BE2C (cell line): ENCODE measurements at regions not wholly inside any gene's neighbourhood (a gene's known extent, or its start where the extent isn't known, plus 50 kb on each side); places are given as distances from the start of the nearest gene placed in this dataset.
"Not testable (repeated sequence)": the region's sequence is repeated elsewhere in the genome, so short reads cannot be mapped to it uniquely, and the experiment has no call there.

Source experiments
- DNase-seq: peaks from one replicate; pipeline ENCODE4 v3.0.0-alpha.2; 2020
- H3K27me3 ChIP-seq: fragments of 250-450 bp; sonication (Bioruptor Pico); 2 replicates; pipeline ENCODE4 v1.5.1; 2020; ENCODE audit warnings: mild to moderate bottlenecking
- H3K36me3 ChIP-seq: fragments of 250-450 bp; sonication (Bioruptor Pico); 2 replicates; pipeline ENCODE4 v1.5.1; 2020; ENCODE audit warnings: mild to moderate bottlenecking
- H3K4me1 ChIP-seq: fragments of 250-450 bp; sonication (Bioruptor Pico); 2 replicates; pipeline ENCODE4 v1.5.1; 2020
- H3K4me3 ChIP-seq: 2 replicates; pipeline ENCODE4 v1.5.1; 2011; ENCODE audit warnings: low read depth, low read length
- H3K9me3 ChIP-seq: fragments of 250-450 bp; sonication (Bioruptor Pico); 2 replicates; pipeline ENCODE4 v1.5.1; 2020
- CTCF ChIP-seq: IDR thresholded peaks from 2 replicates; pipeline ENCODE4 v1.5.1; 2012; ENCODE audit warnings: mild to moderate bottlenecking, low read depth, low read length

- Histone ChIP-seq H3K4me1 (no peaks in the 10 kb centered on the region), H3K36me3 (no peaks in the 10 kb centered on the region), H3K4me3 (no peak overlapping the region), H3K9me3 (no peaks in the 10 kb centered on the region), H3K27me3 (no peaks in the 10 kb centered on the region)
- DNase-seq: no peak
- no peak for TF ChIP-seq CTCF
These were observed 1637.5 kb upstream of the PCDH7 start for GRCh38 chr4:29082684-29083083.

GRCh38 chr4:29085748-29086147 lies 1634.4 kb upstream of the PCDH7 start:
- no peaks in the 10 kb centered on the region for H3K27me3 ChIP-seq
- TF ChIP-seq CTCF: no peak
- no peaks in the 10 kb centered on the region for H3K9me3 ChIP-seq
- H3K36me3 ChIP-seq: no peaks in the 10 kb centered on the region
- no peak for DNase-seq
- no peak overlapping the region for H3K4me3 ChIP-seq
- H3K4me1 ChIP-seq: no peaks in the 10 kb centered on the region

GRCh38 chr4:29104694-29105093 lies 1615.5 kb upstream of the PCDH7 start:
- Histone ChIP-seq H3K4me1 (no peaks in the 10 kb centered on the region), H3K9me3 (no peaks in the 10 kb centered on the region), H3K4me3 (no peak overlapping the region), H3K27me3 (no peaks in the 10 kb centered on the region), H3K36me3 (no peaks in the 10 kb centered on the region)
- no peak for TF ChIP-seq CTCF
- no peak for DNase-seq

- TF ChIP-seq CTCF: no peak
These were observed 1606.2 kb upstream of the PCDH7 start for GRCh38 chr4:29113960-29114359.

GRCh38 chr4:29117231-29117722 lies 1602.9 kb upstream of the PCDH7 start:
- not testable (repeated sequence) for H3K4me3 ChIP-seq, H3K9me3 ChIP-seq, H3K36me3 ChIP-seq, H3K4me1 ChIP-seq, H3K27me3 ChIP-seq, DNase-seq

More at GRCh38 chr4:29113960-29114359, 1606.2 kb upstream of the PCDH7 start:
- no peaks in the 10 kb centered on the region for H3K4me1 ChIP-seq
- no peaks in the 10 kb centered on the region for H3K27me3 ChIP-seq
- no peak overlapping the region for H3K4me3 ChIP-seq
- no peaks in the 10 kb centered on the region for H3K36me3 ChIP-seq
- DNase-seq: no peak
- H3K9me3 ChIP-seq: no peaks in the 10 kb centered on the region

GRCh38 chr4:29121586-29121985 lies 1598.6 kb upstream of the PCDH7 start:
- DNase-seq: no peak
- H3K36me3 ChIP-seq: no peaks in the 10 kb centered on the region
- no peak for TF ChIP-seq CTCF
- no peaks in the 10 kb centered on the region; the same call in 1 of the 2 replicates for H3K9me3 ChIP-seq
- H3K4me1 ChIP-seq: no peaks in the 10 kb centered on the region
- H3K4me3 ChIP-seq: no peak overlapping the region
- H3K27me3 ChIP-seq: no peaks in the 10 kb centered on the region

GRCh38 chr4:29128810-29129209 lies 1591.4 kb upstream of the PCDH7 start:
- no peak for TF ChIP-seq CTCF
- Histone ChIP-seq H3K36me3 (no peaks in the 10 kb centered on the region), H3K4me1 (no peaks in the 10 kb centered on the region), H3K9me3 (no peaks in the 10 kb centered on the region), H3K27me3 (no peaks in the 10 kb centered on the region), H3K4me3 (no peak overlapping the region)
- DNase-seq: no peak
